OCI-LY3 (cell line): ENCODE measurements at regions not wholly inside any gene's neighbourhood (a gene's known extent, or its start where the extent isn't known, plus 50 kb on each side); places are given as distances from the start of the nearest gene placed in this dataset.

Source experiments
- CTCF ChIP-seq: fragments of 200-600, 300-600 bp; sonication (generic); IDR thresholded peaks from 2 replicates; pipeline ENCODE4 v1.5.1; 2014; ENCODE audit warnings: antibody characterized with exemption, low read length, low read depth
- EZH2phosphoT487 ChIP-seq: fragments of 200-600 bp; shearing (Covaris generic); IDR thresholded peaks from 2 replicates; pipeline ENCODE4 v1.6.1; 2018; ENCODE audit warnings: antibody characterized with exemption, mixed run types, low read depth

DNA sequence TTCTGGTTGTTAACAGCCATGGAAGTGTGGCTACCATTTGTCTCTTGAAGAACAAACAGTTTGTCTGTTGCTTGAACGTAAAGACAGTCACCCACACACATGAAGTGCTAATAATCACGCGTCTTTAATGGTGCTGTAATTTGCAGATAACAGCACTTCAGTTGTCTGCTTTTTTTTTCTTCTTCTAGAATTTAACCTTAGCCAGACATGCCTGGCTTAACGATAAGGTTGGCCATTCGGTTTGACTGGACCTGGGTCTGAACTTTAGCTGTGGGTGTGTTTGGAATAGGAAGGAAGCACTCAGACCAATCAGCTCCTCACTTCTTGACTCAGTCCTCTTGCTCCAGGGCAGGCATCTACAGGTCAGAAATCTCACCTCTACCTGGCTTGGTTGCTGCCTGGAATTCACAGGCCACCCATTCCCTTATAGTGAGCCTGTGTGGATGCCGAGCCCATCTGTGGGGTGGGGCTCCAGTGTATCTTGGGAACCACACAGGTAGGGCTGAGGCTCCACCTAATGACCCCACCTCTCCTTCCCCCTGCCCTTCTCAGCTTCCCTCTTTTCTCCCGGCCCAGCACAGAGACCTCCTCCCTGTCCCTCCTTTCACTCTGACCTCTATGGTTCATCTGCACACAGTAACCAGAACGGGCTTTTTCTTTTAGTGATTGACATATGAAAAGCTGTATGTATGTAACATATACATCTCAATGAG lies 246.4 kb upstream of the PWP1 start:
- TF ChIP-seq CTCF = no peak
- TF ChIP-seq EZH2phosphoT487 = no peak
